SK-N-SH treated with all-trans-retinoic acid at 6 μM for 48 hours (cell line): ENCODE measurements at regions not wholly inside any gene's neighbourhood (a gene's known extent, or its start where the extent isn't known, plus 50 kb on each side); places are given as distances from the start of the nearest gene placed in this dataset.

ENCODE experiments used
- ARNTL ChIP-seq: fragments of 450-650 bp; formaldehyde crosslinking; IDR thresholded peaks from 2 replicates; pipeline ENCODE4 v1.5.0; 2020; ENCODE audit warnings: low read depth, mild to moderate bottlenecking, moderate library complexity, borderline replicate concordance
- CREB5 ChIP-seq: fragments of 250-450 bp; sonication (Bioruptor Pico); IDR thresholded peaks from 2 replicates; pipeline ENCODE4 v1.5.1; 2020; ENCODE audit warnings: low read depth, mild to moderate bottlenecking, moderate library complexity
- ESRRG ChIP-seq: fragments of 250-450 bp; sonication (Bioruptor Pico); IDR thresholded peaks from 2 replicates; pipeline ENCODE4 v1.6.1; 2021; ENCODE audit warnings: mild to moderate bottlenecking
- GLIS3 ChIP-seq: fragments of 250-450 bp; sonication (Bioruptor Pico); IDR thresholded peaks from 2 replicates; pipeline ENCODE4 v1.5.0; 2020; ENCODE audit warnings: mild to moderate bottlenecking, moderate library complexity
- PATZ1 ChIP-seq: fragments of 250-450 bp; sonication (Bioruptor Pico); IDR thresholded peaks from 2 replicates; pipeline ENCODE4 v1.8.0; 2020; ENCODE audit warnings: mild to moderate bottlenecking, moderate library complexity, borderline replicate concordance
- PPARA ChIP-seq: fragments of 250-450 bp; sonication (Bioruptor Pico); IDR thresholded peaks from 2 replicates; pipeline ENCODE4 v1.5.0; 2020; ENCODE audit warnings: mild to moderate bottlenecking, borderline replicate concordance
- RARB ChIP-seq: fragments of 250-450 bp; sonication (Bioruptor Pico); IDR thresholded peaks from 2 replicates; pipeline ENCODE4 v1.8.0; 2021; ENCODE audit warnings: mild to moderate bottlenecking, moderate library complexity
- TCF4 ChIP-seq: fragments of 250-450 bp; sonication (Bioruptor Pico); IDR thresholded peaks from 2 replicates; pipeline ENCODE4 v1.8.0; 2021; ENCODE audit warnings: mild to moderate bottlenecking, moderate library complexity, borderline replicate concordance
- TOX ChIP-seq: fragments of 250-450 bp; sonication (Bioruptor Pico); IDR thresholded peaks from 2 replicates; pipeline ENCODE4 v1.8.0; 2021; ENCODE audit warnings: mild to moderate bottlenecking, moderate library complexity, borderline replicate concordance
- TSHZ2 ChIP-seq: fragments of 250-450 bp; sonication (Bioruptor Pico); IDR thresholded peaks from 2 replicates; pipeline ENCODE4 v1.5.0; 2020; ENCODE audit warnings: mild to moderate bottlenecking, moderate library complexity
- ZFP30 ChIP-seq: fragments of 450-650 bp; formaldehyde crosslinking; IDR thresholded peaks from 2 replicates; pipeline ENCODE4 v1.5.0; 2022; ENCODE audit warnings: mild to moderate bottlenecking, moderate library complexity
- ZNF565 ChIP-seq: fragments of 450-650 bp; formaldehyde crosslinking; conservative IDR thresholded peaks from 2 replicates; pipeline ENCODE4 v1.5.0; 2020; ENCODE audit warnings: low read depth, mild to moderate bottlenecking, moderate library complexity

GRCh38 chr16:85481206-85481605 lies 131.9 kb upstream of the GSE1 start:
- TF ChIP-seq ZNF565 (CRISPR knock-in tag), result no peak
- TF ChIP-seq PPARA (CRISPR knock-in tag), result no peak
- no peak for TF ChIP-seq PATZ1 (CRISPR knock-in tag)
- TF ChIP-seq ESRRG (CRISPR knock-in tag), result no peak
- TF ChIP-seq CREB5 (CRISPR knock-in tag), result no peak
- TF ChIP-seq TSHZ2 (CRISPR knock-in tag), result no peak
- TF ChIP-seq ZFP30 (CRISPR knock-in tag), result no peak
- no peak for TF ChIP-seq RARB (CRISPR knock-in tag)
- TF ChIP-seq ARNTL (CRISPR knock-in tag), result no peak
- TF ChIP-seq TOX (CRISPR knock-in tag), result no peak
- no peak for TF ChIP-seq TCF4
- no peak for TF ChIP-seq GLIS3 (CRISPR knock-in tag)
